ENCODE measurements at regions not wholly inside any gene's neighbourhood (a gene's known extent, or its start where the extent isn't known, plus 50 kb on each side); places are given as distances from the start of the nearest gene placed in this dataset.

DNA sequence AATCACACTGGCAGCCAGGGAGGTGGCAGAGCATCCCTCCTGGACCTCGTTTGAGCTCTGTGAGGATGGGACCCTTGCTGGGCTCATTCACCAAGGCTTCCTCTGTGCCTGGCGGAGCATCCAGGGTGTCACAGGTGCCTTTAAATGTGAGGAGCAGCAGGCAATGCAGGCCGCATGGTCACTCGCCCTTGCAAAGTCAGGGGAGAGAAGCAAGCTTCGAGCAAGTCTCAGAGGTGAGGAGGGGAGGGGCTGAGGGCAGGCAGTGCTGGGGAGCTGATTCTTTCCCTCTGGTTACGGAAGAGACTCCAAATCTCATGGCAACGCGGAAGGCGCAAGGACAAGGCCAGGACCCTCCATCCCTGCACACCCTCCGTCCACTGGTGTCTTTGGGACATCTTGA lies 182.7 kb upstream of the PMEPA1 start:
- DNase-seq (ENCODE audit: low read depth in 4 of 4, low spot score in 3 of 4), result no peak

DNA sequence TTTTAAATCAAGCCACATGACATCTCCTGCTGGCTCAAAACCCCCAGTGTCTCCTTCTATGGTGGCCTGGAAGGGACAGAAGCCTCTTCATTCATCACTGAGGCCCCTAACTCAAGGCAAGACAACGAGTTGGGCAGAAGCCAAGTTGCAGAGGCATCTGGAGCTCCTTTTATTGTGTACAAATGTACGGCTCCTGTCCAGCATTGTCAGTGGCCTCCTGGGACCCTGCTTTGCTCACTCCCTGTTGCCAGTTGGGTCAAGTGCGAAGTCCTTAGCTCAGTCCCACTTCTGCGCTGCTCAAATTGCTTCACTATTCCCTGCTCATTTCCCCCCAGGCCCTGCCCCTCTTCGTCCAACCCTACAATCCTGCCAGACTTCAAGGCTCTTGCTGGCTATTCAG lies 181.2 kb upstream of the PMEPA1 start:
- no peak for DNase-seq (ENCODE audit: low read depth in 4 of 4, low spot score in 3 of 4)

DNA sequence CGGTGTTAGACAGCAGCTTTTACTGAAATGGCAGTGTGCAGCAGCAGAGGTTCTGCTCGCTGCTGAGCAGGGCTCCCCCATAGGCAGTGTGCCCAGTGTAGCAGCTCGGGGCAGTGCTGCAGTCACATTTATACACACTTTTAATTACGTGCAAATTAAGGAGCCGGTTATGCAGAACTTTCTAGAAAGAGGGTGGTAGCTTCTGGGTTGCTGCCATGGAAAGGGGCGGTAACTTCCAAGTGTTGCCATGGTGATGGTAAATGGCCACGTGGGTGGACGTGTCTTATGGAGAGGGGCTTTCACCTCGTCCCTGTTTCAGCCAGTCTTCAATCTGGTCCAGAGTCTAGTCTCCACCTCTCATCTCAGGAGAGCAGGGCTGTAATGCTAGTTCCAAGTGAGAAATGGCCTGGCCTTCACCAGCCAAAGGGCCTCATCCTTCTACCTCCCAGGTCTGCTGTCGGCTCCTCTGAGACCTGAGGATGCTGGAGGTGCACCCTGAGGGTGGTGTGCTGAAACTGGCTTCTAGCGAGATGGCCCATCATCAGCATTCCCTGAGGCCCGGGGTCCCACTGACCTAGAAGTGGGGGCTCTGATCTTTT lies 180.5 kb upstream of the PMEPA1 start:
- no peak for DNase-seq (ENCODE audit: low read depth in 4 of 4, low spot score in 3 of 4)

DNA sequence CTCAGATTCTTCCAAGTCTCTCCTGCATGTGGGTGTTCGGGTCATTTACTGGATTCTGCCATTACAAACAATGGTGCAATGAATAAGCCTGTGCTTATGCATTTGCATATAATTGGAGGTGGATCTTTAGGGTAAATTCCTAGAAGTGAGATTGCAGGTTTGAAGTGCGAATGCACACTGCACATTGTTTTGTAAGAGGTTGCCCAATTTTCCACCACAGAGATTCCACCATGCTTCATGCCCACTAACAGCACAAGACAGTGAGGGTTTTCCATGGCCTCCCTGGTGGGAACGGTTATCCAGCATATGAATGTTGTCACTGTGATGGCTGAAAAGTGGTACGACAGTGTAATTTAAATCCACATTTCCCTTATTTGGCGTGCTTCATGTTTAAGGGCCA lies 178.8 kb upstream of the PMEPA1 start:
- no peak for DNase-seq (ENCODE audit: low read depth in 4 of 4, low spot score in 3 of 4)

DNA sequence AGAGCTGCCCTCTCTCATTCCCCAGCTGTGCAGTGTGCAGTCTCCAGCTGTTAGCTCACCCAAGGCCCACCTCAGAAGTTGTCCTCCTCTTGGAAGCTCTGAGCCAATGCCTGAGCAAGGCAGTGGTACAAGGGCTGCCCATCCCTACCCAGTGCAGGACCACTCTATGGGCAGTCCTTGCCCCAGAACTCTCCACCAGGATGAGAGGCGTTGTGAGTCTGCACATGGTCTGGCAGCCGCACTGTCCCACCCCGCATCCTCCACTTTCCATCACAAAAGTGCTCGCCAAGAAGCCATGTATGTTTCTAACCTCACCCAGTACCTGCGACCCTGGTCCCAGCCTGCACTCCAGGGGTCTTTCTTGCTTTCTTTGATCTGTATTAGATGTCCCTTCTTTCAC lies 175.1 kb upstream of the PMEPA1 start:
- no peak for DNase-seq (ENCODE audit: low read depth in 4 of 4, low spot score in 3 of 4)

DNA sequence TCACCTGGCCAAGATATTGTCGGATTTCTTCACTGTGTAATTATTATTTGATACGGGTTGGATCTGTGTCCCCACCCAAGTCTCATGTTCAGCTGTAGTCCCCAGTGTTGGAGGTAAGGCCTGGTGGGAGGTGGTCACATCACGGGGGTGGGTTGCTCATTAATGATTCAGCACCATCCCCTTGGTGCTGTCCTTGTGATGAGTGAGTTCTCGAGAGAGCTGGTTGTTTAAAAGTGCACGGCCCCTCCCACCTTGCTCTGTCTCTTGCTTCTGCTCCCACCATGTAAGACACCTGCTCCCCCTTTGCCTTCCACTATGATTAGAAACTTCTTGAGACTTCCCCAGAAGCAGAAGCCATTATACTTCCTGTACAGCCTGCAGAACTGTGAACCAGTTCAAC lies 173.9 kb upstream of the PMEPA1 start:
- DNase-seq (ENCODE audit: low read depth in 4 of 4, low spot score in 3 of 4), result no peak

DNA sequence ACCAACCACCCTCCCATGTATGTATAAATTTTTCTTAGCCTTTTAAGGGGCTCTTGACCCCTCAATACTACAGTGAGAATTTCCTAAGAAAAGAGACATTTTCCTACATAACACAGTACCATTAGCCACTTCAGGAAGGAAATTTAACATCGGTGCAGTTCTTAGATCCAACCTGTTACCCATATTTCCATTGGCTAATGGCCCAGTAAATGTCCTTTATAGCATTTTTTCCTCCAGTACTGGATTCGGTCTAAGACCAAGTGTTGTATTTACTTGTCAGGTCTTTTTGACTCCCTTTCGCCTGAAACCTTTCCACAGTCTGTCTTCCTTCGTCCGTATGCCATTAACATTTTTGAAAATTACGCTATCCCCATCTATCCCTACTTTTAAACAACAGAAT lies 173.4 kb upstream of the PMEPA1 start:
- no peak for DNase-seq (ENCODE audit: low read depth in 4 of 4, low spot score in 3 of 4)

DNA sequence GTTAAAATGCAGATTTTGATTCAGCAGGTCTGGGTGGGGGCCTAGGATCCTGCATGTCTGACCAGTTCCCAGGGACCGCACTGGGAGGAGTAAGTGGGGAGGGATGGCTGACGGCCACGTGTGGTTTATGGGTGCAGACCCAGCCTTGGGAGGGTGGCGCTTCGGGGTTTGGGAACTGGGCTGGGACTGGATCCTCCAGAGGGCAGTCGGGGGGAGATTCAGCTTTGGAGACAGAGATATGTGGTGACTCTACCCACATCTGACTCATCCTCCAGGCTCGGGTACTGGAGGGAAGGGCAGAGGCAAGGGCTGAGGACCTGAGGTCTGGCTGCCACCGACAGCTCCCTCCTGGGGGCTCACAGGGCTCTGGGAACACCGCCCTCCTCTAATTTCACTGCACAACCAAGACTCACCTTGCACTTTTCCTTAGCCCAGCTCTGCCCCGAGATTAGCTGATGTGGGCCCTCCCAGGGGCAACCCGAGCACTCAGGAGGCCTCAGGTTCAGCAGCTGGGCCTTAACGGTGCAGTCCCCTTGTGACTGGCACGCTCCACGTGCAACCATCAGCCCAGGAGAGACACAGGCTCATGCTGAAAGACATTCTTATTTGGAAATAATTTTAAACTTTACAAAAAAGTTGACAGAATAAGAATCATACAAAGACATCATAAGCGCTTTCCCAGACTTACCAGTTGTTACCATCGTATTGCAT lies 172.8 kb upstream of the PMEPA1 start:
- DNase-seq (ENCODE audit: low read depth in 4 of 4, low spot score in 3 of 4), result no peak

DNA sequence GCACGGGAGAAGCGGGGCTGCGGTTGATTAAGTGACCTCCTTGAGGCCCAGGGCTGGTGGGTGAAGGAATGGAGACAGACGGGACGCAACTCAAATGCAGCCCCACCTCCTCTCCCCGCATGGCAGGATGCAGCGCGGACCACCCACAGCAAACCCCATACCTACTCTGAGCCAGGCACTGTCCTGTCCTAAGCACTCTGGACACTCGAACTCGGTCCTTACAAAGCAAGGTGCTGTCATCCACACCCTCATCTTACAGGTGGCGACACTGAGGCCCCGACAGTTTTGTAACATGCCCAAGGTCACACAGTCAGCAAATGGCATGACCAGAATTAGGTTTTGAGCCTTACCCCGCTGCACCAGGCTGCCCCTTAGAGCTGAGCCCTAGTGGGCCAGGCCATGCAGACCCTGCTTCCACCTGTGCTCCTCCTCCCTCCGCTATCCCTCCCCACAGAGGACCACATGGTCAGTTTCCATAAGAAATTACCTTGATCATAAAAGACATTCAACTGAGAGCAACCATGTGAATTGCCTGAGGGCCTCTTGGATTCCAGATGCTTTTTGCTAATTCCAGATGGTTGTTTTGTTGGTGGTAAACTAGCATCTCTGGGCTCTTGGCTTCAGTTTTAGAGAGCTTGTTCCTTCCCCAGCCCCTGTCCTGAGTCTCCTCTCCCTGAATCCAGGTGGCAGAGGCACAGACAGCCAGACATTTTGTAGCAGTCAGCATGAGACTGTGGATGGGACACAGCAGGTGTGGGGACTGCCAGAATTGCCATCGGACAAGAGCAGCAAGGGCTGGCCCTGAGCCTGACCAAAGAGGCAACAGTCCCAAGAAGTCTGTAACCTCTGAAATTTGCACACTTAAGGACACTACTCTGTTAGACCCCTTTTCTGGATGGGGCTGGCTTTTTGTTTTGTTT lies 171.9 kb upstream of the PMEPA1 start:
- DNase-seq (ENCODE audit: low read depth in 4 of 4, low spot score in 3 of 4), result no peak

DNA sequence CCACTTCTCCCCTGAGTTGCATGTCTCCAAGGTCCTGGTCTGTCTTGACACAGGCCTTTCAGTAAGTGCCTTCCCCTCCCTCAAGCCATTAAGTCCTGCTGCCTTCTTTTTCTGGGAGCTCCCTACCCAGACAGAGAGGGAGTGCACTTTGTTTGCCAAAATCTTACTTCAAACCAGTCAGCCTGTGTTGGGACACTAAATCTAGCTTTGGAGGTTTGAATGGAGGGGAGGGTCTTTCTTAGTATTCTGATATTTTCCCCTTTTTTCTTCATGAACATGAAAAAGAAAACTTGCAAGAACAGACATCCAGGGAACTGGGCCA lies 170.7 kb upstream of the PMEPA1 start:
- DNase-seq (ENCODE audit: low read depth in 4 of 4, low spot score in 3 of 4), result no peak

DNA sequence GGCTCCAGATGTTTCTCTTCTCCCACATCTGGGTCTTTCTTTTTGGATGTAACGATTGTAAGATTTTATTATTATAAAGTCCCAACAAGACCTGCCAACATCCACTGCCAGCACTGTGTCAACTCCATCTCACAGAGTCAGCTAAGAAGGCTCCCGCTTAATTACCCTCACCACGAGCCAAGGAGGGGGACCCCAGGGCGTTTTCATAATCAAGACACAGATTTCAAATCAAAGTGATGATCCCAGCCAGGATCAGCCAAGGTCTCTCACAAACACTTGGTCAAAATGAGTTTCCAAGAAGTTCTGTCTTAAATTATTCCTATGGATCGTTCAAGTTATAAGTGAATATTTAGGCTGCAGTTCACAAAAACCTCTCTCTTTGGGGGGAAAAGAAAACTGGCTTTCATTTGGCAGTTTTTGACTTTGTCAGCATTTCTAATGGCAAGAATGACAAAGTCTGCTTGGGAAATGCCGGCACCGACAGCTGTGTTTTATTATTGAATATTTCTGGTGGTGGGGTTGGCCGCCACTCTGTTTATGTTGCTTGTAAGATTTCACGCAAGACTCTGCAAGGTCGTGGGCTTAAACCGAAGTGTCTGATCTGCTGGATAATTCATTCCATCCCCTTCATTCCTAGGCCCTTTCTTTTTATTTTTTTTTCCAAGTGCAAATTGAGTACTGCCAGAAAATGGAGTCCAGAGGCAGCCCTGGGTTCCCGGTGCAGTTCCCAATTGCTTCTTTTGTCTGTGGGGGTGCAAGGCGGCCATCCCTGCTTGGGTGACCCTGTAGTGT lies 170.2 kb upstream of the PMEPA1 start:
- peak; percentile 68 to 73 (median 71) for DNase-seq (ENCODE audit: low read depth in 4 of 4, low spot score in 3 of 4)

DNA sequence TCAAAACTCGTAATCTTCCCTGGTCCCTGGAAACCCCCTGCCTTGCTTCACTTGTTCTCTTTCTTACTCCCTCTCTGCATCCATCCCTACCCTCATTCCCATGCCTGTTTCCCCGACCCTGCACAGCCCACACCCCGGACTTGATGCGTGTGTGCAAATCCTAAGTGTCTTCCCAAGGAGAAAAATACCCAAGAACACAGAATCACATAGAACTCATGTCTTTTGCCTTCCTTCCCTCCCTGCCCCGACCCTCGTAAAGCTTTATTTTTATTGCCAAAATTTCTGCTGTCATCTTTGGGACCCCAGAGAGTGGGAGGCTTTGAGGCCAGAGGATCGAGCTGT lies 169.6 kb upstream of the PMEPA1 start:
- peak in 1 of 4 donors; percentile 66 for DNase-seq (ENCODE audit: low read depth in 4 of 4, low spot score in 3 of 4)

DNA sequence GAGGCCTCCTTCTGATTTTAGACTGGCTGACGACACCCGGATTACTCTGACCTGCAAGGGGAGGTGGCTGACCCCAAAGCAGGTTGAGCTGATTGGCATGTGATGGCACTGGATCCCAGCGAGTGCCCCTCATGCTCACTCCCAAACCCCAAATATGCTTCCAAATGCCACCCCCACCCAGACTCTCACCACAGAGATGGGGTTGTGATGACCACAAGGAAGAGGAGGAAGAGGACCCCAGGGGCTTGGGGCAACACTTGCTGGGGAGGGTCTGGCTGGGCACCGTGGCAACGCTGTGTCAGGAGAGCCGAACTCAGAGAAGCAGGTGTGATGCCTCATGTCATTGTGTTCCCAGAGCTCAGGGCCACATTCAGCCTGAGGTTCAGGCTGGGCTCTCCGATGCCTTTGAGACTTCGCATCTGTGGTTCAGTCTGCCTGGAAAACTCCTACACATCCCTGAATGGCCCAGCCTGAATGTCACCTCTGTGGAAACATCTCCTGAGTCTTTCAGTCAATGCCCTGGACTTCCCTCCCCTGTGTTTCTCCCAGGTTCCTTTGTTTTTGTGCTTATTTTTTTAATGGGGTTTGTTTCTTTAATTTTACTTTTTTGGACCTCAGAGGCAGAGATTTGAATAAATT lies 169.1 kb upstream of the PMEPA1 start:
- DNase-seq (ENCODE audit: low read depth in 4 of 4, low spot score in 3 of 4), result no peak

DNA sequence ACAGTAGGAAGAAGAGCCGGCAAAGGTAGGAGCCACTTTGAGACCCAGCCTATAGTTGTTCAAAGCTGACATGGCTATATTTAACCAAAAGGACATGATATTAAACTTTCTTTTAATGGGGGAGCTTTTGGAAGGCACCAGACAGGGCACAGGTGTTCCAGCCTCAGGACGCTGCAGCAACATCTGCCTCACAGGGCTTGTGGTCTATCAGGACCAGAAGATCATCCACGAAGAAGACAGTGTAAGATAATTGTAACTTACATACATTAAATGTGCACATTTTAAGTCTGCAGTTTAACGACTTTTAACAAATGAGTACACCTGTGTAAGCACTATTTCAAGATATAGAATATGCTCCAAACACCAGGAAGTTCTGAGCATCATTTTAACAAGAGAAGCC lies 168.2 kb upstream of the PMEPA1 start:
- DNase-seq (ENCODE audit: low read depth in 4 of 4, low spot score in 3 of 4), result no peak

DNA sequence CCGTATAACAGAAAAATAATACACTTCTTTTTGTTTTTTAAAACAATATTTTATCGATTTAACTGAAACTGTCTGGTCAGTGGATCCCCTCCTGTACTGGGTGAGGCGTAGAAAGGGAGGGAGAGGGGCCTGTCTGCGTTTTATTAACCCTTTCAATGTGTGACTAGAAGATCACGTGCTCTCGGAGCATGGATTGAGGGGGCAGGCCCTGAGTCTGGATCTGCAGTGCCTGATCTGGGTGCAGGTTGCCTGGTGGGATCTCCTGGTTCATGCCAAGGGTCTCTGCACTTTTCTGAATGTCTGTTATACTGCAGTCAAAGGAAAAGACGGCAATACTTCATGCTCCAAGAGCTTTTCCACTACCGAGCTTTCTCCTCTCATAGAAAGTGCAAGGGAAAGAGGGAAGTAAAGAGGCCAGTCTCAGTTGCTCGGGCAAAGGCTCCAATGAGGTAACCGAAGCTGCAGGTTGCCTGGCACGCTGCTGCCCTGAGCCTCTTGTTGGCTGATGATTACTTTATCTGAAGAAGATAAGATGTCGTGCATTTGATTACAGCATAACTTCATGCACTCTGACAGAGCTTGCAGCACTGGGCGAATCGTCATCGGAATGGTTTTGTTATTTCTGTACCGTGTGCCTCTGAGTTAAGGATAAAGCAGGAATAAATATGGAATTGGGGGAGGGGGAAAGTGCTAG lies 167.5 kb upstream of the PMEPA1 start:
- no peak for DNase-seq (ENCODE audit: low read depth in 4 of 4, low spot score in 3 of 4)

DNA sequence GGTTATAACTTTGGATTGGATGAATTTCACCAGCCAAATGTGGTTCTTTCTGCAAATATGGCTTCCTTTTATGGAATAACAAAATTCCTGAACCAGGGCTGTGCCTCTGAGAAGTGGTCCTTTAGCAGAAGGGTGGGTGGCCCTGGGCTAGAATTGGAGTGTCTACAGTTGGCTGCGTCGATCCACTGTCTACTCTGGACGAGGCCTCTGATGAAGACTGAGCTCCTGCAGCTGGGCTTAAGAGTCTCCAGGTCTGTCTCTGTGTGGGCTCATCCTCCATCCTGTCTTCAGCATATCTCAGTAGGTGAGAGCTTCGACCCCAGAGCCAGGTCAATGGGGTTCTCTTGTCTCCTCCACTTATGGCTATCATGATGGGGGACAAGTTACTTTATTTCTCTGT lies 166.3 kb upstream of the PMEPA1 start:
- no peak for DNase-seq (ENCODE audit: low read depth in 4 of 4, low spot score in 3 of 4)

DNA sequence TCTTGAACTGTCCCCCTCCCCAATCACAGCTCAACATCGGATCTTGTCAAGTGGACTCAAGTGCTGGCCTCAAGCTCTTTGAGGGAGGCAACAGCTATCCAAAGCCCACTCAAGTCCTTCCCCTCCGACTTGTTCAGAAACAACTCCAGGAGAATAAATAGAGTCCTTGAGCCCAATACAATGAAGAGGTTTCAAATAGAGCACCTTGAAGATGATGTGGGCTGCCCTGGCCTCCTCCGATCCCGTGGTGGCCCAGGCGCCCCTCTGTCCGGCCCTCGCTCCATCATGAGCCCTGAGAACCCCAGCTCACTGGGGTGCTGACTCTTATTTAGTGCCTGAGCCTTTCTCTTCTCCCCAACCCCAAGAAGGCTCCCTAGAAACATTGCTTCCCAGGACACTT lies 164.3 kb upstream of the PMEPA1 start:
- DNase-seq (ENCODE audit: low read depth in 4 of 4, low spot score in 3 of 4), result no peak

DNA sequence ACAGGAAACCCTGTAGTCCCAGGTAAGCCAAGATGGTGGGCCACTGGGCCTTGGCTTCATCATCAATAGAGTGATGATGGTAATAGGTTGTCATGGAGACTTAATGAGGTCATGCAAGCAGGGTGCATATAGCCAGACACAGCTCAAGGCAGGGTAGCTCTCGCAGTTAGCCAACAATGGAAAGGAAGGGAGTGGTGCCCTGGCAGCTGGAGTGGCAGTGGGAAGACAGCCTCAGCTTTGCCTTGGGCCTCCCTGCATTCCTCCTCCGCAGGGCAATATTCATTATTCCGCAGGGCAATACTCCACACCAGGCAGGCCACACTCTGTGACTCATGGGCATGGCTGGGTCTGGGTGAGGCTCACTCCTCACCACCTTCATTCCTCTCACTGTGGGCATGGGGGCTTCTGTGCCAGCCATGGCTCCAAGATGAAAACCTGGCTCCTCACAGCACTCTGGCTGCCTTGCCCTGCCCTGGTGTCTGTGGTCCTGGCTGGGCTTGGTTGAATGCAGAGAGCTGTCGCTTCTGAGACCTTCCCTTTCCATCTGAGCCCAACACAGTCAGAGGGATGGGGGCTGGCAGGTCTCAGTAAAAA lies 163.1 kb upstream of the PMEPA1 start:
- no peak for DNase-seq (ENCODE audit: low read depth in 4 of 4, low spot score in 3 of 4)

DNA sequence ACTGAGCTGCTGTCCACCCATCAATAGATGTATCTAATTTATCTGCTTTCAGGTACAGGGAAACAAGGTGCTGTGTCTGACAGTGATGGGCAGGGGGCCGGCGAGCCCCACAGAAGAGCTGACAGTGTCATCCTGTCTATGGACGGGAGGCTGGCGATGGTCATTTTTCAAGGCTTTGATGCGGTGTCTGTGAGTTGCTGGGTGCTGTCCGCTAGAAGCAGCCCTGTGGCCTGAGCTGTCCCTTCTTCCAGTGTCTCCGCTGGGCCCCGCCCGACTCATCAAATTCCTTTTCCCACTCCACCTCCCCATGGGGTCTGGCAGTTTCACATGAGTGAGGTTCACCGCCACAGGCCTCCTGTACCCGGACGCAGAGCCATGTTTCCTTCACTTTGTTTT lies 161.4 kb upstream of the PMEPA1 start:
- no peak for DNase-seq (ENCODE audit: low read depth in 4 of 4, low spot score in 3 of 4)

Measured in left renal pelvis (tissue), 4 donors.